ENCODE measurements at regions not wholly inside any gene's neighbourhood (a gene's known extent, or its start where the extent isn't known, plus 50 kb on each side); places are given as distances from the start of the nearest gene placed in this dataset.

DNA sequence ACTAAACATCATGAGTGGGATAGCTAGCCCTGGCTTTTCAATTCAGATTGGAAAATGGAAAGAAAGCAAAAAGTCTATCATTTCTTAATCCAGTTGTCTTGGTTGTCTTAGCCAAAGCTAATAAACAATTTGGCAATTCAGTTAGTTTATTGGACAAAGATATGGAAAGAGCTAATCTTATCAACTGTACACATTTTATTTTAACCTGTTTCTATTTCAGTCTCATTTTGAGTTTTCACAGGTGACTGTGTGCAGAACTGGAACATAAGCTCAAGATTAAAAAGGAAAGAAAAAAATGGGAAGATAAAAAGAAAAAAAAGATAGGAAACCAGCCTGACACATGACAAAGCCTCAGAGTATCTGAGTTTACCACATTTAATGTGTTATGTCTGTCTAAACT lies 642.6 kb downstream of the SQOR start:
- TF ChIP-seq CTCF (IDR thresholded peaks at IDR 0.05) (no peak), EZH2 (IDR thresholded peaks at IDR 0.05; ENCODE audit: borderline replicate concordance, insufficient read depth, low read depth, low read length, poor library complexity, severe bottlenecking) (no peak)

Data from B cell (primary cell).